B cell (primary cell): ENCODE measurements at regions not wholly inside any gene's neighbourhood (a gene's known extent, or its start where the extent isn't known, plus 50 kb on each side); places are given as distances from the start of the nearest gene placed in this dataset.

Experiments used
- EZH2 ChIP-seq: IDR thresholded peaks from 2 replicates; pipeline ENCODE4 v1.6.1; 2012; ENCODE audit warnings: borderline replicate concordance, low read depth, mild to moderate bottlenecking, moderate library complexity, low read length; ENCODE audit not compliant: insufficient read depth, poor library complexity, severe bottlenecking
- TF ChIP-seq, protein P1 (sequence below): fragments of 200-600 bp; IDR thresholded peaks from one replicate; pipeline ENCODE4 v1.8.0; 2022; ENCODE audit warnings: antibody characterized with exemption, mild to moderate bottlenecking

DNA sequence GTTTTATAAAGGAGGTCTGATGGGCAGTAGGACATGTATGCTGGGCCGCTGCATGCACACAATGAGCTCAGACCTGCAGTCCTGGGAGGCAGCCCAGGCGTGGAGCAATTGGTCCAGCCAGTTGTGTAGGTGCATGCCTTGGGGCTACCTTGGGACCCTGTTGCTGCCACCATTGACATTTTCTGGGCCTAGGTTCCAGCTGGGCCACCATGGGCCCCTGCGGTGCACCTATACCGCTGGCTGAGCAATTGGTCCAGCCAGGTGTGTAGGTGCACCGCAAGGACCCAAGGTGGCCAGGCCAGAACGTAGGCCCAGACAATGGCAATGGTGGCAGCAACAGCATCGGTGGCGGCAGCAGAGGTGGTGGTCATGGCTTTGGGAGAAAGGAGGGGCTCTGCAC lies 143.9 kb downstream of the PXDC1 start:
- TF ChIP-seq, protein P1, sequence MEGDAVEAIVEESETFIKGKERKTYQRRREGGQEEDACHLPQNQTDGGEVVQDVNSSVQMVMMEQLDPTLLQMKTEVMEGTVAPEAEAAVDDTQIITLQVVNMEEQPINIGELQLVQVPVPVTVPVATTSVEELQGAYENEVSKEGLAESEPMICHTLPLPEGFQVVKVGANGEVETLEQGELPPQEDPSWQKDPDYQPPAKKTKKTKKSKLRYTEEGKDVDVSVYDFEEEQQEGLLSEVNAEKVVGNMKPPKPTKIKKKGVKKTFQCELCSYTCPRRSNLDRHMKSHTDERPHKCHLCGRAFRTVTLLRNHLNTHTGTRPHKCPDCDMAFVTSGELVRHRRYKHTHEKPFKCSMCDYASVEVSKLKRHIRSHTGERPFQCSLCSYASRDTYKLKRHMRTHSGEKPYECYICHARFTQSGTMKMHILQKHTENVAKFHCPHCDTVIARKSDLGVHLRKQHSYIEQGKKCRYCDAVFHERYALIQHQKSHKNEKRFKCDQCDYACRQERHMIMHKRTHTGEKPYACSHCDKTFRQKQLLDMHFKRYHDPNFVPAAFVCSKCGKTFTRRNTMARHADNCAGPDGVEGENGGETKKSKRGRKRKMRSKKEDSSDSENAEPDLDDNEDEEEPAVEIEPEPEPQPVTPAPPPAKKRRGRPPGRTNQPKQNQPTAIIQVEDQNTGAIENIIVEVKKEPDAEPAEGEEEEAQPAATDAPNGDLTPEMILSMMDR: no peak
- no peak for TF ChIP-seq EZH2
